Inflammatory macrophage treated with lipopolysaccharide for 4 hours (primary cell): ENCODE measurements at regions not wholly inside any gene's neighbourhood (a gene's known extent, or its start where the extent isn't known, plus 50 kb on each side); places are given as distances from the start of the nearest gene placed in this dataset.

ENCODE experiments used
- DNase-seq: peaks from one replicate; pipeline ENCODE4 v3.0.0-alpha.2; 2020

- no peak for DNase-seq
Observed at GRCh38 chr1:188243456-188243855, 1414.7 kb downstream of the PLA2G4A start.

GRCh38 chr1:188244681-188245080 lies 1415.9 kb downstream of the PLA2G4A start:
- no peak for DNase-seq

GRCh38 chr1:188247255-188247654 lies 1418.5 kb downstream of the PLA2G4A start:
- no peak for DNase-seq

GRCh38 chr1:188249811-188250210 lies 1421.1 kb downstream of the PLA2G4A start:
- DNase-seq = peak; percentile 58

GRCh38 chr1:188251036-188251435 lies 1422.3 kb downstream of the PLA2G4A start:
- DNase-seq = no peak

- no peak for DNase-seq
Observed at GRCh38 chr1:188261849-188262248, 1433.1 kb downstream of the PLA2G4A start.

GRCh38 chr1:188269956-188270355 lies 1441.2 kb downstream of the PLA2G4A start:
- DNase-seq = no peak

- DNase-seq = no peak
Observed at GRCh38 chr1:188270497-188270896, 1441.7 kb downstream of the PLA2G4A start.

GRCh38 chr1:188277771-188278170 lies 1449.0 kb downstream of the PLA2G4A start:
- no peak for DNase-seq

GRCh38 chr1:188281921-188282320 lies 1453.2 kb downstream of the PLA2G4A start:
- DNase-seq = no peak

- no peak for DNase-seq
Observed at GRCh38 chr1:188295157-188295556, 1466.4 kb downstream of the PLA2G4A start.

GRCh38 chr1:188302746-188303145 lies 1474.0 kb downstream of the PLA2G4A start:
- no peak for DNase-seq

GRCh38 chr1:188314557-188315137 lies 1485.9 kb downstream of the PLA2G4A start:
- no peak for DNase-seq

GRCh38 chr1:188317894-188318293 lies 1489.1 kb downstream of the PLA2G4A start:
- DNase-seq = no peak

- DNase-seq = no peak
Observed at GRCh38 chr1:188325211-188325610, 1496.5 kb downstream of the PLA2G4A start.

- no peak for DNase-seq
Observed at GRCh38 chr1:188343914-188344313, 1515.2 kb downstream of the PLA2G4A start.

- DNase-seq = no peak
Observed at GRCh38 chr1:188350104-188350503, 1521.4 kb downstream of the PLA2G4A start.

GRCh38 chr1:188355082-188355481 lies 1526.3 kb downstream of the PLA2G4A start:
- no peak for DNase-seq

- DNase-seq = no peak
Observed at GRCh38 chr1:188355847-188356246, 1527.1 kb downstream of the PLA2G4A start.

- DNase-seq = no peak
Observed at GRCh38 chr1:188359315-188359714, 1530.6 kb downstream of the PLA2G4A start.

- DNase-seq = no peak
Observed at GRCh38 chr1:188363943-188364342, 1535.2 kb downstream of the PLA2G4A start.

GRCh38 chr1:188364927-188365449 lies 1536.2 kb downstream of the PLA2G4A start:
- no peak for DNase-seq

- no peak for DNase-seq
Observed at GRCh38 chr1:188365874-188366273, 1537.1 kb downstream of the PLA2G4A start.

- no peak for DNase-seq
Observed at GRCh38 chr1:188367661-188368060, 1538.9 kb downstream of the PLA2G4A start.

- no peak for DNase-seq
Observed at GRCh38 chr1:188371295-188371806, 1542.6 kb downstream of the PLA2G4A start.
